Body of pancreas (tissue), 4 donors: ENCODE measurements at regions not wholly inside any gene's neighbourhood (a gene's known extent, or its start where the extent isn't known, plus 50 kb on each side); places are given as distances from the start of the nearest gene placed in this dataset.

Experiments
- POLR2A ChIP-seq, 3 donors: fragments of 450-650 bp; IDR thresholded peaks; one replicate each; pipeline ENCODE4 v1.6.1; 2016; ENCODE audit warnings: antibody characterized with exemption in 3 of 3, mild to moderate bottlenecking in 2 of 3
- TF ChIP-seq, protein P1 (sequence below), 7 experiments: fragments of 450-650 bp in 4 of 7; fragments of 200-600 bp in 3 of 7; sonication (generic) in 3 of 7; IDR thresholded peaks; one replicate each; pipeline ENCODE4 v1.5.1; 2016 to 2019; ENCODE audit warnings: antibody characterized with exemption in 7 of 7

DNA sequence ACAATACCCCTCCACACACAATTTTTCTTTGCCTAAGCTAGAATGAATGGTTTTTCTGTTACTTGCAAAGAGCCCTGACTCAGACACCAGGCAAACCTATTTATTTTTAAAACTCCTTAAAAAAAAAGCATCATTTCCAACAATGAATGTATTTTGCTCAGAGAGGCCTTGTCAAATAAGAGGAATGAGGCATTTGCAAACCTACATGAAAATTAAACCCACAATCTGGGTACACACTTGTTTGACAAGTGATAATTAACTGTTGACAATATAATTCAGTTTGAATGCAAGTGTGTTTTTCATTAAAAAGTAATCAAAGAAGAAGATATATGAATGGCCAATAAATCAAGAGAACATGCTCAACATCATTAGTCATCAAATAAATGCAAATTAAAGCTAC lies 339.5 kb downstream of the PTPRU start:
- TF ChIP-seq, protein P1, sequence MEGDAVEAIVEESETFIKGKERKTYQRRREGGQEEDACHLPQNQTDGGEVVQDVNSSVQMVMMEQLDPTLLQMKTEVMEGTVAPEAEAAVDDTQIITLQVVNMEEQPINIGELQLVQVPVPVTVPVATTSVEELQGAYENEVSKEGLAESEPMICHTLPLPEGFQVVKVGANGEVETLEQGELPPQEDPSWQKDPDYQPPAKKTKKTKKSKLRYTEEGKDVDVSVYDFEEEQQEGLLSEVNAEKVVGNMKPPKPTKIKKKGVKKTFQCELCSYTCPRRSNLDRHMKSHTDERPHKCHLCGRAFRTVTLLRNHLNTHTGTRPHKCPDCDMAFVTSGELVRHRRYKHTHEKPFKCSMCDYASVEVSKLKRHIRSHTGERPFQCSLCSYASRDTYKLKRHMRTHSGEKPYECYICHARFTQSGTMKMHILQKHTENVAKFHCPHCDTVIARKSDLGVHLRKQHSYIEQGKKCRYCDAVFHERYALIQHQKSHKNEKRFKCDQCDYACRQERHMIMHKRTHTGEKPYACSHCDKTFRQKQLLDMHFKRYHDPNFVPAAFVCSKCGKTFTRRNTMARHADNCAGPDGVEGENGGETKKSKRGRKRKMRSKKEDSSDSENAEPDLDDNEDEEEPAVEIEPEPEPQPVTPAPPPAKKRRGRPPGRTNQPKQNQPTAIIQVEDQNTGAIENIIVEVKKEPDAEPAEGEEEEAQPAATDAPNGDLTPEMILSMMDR (IDR thresholded peaks at IDR 0.05): no peak
- no peak for TF ChIP-seq POLR2A (IDR thresholded peaks at IDR 0.05)
